NCI-H2227 treated with DMSO at 0.1 percent for 48 hours (cell line): ENCODE measurements at regions not wholly inside any gene's neighbourhood (a gene's known extent, or its start where the extent isn't known, plus 50 kb on each side); places are given as distances from the start of the nearest gene placed in this dataset.
A peak's percentile ranks its signal among the peaks of the same experiment; 100 is the strongest.
"Not testable (repeated sequence)": the region's sequence is repeated elsewhere in the genome, so short reads cannot be mapped to it uniquely, and the experiment has no call there.

Experiments
- DNase-seq: peaks from one replicate; lab custom pipeline; 2025; lab: John Stamatoyannopoulos, UW

DNA sequence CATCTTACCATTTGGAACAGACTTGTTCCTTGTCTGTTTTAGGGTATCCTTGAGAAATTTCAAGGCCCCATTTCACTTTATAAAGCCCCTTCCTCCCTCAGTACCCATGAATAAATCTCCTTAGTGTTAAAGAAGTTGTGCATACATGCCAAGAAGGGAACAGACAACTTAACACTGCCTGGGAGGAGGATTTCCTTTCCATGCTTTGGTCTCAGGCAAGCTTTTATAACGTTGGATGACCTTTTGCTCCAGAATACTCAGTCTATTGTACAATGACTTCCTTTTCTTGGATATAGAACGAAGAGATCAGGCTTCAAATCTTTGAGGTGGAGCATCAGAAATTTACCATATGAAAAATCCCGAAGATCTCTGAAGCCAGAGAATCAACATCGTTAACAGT, 551.4 kb downstream of the PRKD1 start:
- no peak for DNase-seq

DNA sequence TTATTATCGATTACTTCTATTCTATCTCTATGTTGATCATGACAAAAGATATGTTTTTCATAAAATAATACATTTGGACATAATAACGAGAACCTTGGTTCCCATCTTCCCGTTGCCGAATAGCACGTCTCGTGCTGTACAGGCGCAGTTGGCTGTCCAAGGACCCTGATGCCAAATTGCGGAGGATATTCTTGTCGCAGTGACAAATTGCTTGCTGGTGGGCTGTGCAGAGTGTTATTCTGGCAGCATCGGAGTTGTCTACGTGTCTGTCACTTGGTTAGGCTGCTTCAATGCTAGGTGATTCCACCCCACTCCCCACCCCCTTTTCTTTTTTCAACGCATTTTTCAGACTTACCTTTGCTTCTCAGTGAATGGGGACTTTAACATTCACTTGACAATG, 546.8 kb downstream of the PRKD1 start:
- DNase-seq = no peak

DNA sequence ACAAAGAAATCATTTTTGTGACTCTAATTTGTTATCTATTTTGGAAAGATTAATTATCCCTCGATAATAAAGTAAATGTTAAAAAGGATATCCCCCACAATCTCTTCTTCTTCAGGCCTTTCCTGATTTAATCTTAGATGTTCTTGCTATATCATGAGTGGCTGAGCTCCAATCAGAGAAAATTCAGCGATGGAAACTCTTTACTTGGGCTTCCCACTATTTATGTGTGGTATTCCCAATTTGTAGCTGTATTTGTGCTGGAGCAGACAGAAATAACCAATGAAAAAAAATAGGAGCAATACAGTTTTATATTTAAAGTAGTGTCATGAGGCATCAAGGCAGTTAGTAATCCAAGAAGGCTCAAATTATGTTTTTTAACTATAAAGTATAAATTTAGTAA, 539.1 kb downstream of the PRKD1 start:
- no peak for DNase-seq

DNA sequence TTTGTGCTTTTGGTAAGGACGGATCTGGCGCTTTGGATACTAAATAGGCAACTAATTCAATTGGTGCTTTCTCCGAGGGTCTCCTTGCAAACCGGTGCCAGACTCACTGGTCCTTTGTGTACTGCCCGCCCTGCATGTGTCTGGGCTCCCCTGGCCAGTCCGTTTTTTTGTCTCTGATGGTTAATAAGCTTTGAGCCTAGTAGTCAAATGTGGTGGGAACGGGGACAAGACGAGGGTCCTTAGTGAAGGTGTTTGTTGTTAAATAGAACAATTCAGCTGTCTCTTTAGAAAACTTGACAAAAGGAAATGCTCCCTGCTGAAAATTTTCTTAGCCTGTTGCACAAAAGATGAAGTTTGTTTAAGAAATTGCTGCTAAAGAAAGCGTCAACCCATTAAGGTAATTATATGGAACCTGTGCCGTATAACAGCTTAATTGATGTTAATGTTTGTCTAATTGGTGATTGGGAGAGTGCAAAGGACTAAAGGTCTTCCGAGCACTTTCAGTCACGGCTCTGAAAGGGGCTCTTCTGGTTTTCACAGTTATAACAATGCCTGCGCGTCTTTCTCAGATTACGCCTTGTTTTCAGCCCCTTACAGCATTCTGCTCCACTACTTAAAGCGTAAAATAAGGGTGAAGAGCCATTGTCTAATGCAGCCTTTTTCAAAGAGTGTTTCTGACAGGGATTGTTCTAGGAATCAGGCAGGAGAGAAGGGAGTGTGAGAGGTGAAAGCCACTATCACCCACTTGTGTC, 537.4 kb downstream of the PRKD1 start:
- peak; percentile 72 for DNase-seq

DNA sequence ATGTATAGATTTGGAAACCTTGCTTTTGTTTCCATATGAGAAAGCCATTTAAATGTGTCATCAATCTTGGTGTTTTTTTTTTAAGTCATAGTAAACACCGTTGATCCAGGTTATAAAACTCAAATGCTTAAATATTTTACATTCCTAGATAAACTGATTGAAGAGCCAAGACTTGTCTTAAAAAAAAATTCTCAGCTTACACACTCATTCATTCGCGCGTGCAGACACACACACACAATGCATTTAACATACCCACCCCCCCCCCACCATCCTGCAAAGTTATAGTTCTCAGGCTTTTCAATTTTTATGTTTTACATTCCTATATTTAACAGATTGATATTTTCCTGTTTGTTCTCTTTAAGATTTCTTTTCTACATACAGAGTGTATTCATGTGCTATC, 536.4 kb downstream of the PRKD1 start:
- DNase-seq = no peak

DNA sequence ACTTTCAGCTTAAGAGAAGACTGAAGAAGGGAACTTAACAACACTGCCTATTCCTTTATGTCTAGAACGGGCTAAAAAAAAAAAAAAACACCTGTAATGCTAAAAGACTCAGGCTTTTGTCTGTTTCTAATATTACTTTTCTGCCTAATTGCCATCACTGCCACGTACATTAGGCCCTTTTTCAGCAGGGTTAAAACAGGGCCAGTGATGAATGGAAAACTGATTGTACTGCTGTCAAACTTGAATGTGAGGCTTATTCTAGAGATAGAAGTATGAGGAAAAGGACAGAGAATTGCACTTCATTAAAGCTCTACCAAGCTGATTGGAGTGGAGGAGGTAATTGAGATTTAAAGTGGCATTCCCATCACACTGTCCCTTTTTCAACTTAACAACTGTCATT, 535.8 kb downstream of the PRKD1 start:
- peak; percentile 28 for DNase-seq

DNA sequence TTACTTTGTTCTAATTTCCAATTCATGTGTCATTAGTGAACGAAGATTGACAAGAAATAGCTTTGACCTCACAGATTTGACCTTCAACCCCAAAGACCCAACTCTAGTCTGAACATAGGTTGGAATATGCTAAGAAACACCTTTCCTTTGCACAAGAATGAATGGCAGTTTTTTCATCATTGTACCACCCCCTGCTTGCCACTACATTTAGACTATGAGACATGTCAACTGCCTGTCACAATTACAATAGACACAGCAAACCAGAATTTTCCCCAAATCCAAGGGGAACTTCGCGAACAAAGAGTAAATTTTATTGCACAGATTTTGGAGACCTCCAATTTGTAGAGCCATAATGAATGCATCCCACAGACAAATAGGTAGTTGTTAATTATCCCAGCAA, 535.4 kb downstream of the PRKD1 start:
- no peak for DNase-seq

DNA sequence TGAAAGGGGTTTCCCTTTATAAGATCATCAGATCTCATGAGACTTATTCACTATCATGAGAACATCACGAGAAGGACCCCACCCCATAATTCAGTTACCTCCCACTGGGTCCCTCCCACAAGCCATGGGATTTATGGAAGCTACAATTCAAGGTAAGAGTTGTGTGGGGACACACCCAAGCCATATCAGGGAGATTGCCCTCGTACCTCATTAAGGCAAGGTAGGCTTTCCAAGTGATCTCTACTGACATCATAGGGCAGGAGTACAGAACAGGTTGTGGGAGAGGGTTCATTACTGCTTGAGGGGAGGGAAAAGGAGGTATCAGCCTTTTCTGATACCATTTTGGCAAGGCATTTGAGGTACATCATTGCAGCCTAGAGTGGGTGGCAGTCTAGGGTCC, 524.6 kb downstream of the PRKD1 start:
- no peak for DNase-seq

DNA sequence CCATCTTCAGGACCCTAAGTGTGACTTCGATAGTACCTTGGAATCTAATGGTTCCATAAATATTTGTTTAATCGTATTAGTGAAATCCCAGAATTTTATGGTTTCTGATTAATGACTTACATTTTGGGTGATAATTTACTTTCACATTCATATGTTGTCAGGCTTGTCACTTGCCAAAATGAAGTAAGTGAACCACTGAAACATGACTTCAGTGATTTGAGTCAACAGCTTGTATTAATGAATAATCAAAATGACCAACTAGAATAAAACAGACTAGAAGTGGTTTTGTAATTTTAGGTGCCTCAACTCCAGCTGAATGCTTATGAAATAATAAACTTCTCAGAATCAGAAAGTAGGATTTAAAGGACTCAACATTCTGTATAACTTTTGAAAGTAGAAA, 517.1 kb downstream of the PRKD1 start:
- no peak for DNase-seq

DNA sequence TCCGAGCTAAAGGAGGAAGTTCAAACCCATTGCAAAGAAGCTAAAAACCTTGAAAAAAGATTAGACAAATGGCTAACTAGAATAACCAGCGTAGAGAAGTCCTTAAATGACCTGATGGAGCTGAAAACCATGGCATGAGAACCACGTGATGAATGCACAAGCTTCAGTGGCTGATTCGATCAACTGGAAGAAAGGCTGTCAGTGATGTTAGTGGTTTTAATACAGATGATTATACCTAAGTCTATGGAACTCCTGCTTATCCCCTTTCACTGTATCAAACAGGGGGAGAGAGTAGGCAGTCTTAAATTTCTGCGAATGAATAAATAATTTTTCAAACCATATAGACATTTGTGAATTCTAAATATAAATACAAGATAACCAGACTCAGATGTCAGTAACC, 512.7 kb downstream of the PRKD1 start:
- not testable (repeated sequence) for DNase-seq

DNA sequence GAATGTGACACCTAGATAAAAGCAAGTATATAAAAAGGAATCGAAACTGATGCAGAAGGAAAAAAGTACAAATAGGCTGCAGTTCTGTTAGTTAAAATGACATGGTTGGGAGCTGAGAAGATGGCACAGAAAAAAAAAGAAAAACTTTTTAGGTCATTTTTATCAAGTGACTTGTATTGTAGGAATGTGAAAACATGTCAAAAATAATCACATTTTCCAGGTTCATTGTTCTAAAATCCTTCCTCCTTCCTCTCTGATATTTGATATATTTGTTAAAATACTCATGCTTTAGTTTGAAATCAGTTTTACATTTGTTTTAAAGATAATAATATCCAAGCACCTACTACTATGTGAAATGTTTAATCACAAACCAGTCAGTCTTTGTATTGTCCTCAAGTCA, 507.9 kb downstream of the PRKD1 start:
- no peak for DNase-seq

DNA sequence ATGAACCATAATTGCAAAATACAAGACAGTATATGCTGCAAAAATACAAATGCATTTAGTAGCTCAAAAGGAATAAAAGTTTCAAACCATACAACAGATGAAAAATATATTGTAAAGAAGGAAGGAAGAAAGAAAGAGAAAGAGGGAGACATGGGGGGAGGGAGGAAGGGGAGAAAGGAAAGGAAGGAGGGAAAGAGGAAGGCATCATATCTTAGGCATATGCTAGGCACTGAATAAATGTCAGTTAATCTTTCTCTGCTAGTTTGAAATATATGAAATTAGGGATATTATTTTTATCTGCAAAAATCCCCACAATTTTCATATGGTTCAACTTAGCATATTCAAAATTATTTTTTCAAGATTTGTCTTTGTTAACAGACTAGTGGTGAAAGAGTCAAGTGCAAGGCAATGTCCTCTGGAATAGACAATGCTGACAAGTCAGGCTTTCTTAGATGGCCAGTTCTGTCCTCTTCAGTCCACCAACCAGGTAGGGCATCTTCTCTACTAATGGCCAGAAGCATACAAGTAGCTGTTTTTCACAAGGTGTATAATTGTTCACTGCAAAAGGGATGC, 506.4 kb downstream of the PRKD1 start:
- DNase-seq = no peak

DNA sequence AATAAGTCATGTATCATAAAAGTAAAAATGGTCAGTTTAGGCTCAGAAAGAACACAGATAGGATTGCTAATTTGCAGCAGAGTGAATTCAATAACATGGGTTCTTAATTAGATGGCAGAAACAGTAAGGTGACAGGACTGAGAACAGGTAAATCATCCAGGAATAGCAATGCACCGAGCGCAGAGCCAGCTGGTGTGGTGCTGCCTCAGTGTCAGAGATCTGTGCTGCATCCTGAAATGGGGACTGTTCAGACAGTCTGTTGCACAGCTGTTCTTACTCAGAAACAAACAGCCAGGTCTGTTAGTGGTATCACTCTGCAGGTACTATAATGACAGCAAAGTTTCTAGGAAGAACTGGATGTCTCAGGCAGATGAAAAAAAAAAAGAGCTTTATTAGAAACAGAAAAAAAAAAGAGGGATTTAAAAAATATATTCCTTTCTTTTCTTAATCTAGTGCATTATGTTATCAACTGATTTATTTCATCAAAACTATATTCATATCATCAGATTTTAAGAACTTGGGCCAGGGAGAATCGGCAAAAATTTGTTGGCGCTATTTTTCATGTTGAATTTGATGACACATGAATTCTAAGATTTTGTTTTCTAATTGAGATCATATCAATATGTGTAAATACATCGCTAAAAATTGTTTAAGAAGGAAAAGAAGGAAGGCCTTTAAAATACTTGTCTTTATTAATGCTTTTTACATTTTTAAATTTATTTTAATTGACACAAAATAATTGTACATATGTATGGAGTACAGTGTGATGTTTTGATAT, 501.8 kb downstream of the PRKD1 start:
- DNase-seq = no peak

DNA sequence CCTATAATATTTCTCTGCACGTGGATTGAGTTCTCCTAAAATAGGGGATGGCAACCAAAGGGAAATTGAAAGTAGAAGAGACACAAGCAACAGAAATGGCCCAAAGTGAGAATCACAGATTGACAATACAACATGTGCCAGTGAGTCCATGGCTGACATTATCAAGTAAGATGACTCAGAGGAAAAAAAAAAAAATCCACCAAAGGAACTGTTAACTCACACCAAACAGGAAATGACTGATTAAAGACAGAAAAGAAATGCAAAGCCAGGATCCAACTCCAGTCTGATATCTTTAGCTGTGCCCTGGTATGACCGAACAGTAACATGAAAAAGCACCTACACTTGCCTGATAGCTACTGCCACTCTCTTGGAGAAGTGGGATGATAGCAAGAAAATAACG, 485.0 kb downstream of the PRKD1 start:
- DNase-seq = no peak

DNA sequence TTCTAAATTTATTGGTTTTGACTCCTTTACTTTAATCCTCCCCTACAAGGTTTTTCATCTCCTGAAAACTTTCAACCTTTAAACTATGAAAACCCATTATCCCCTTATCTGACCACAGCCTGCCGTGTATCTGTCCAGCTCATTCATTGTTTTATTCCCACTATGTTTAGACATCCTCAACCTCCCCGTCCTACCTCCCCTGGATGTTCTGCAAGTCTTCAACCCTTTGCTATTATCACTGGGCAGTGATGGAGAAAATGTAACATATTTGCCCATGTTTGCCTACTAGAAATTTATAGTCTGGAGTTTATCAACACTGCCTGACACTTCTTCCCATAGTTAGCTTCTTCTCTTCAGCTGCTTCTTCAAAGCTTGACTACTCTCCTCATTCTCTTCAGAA, 483.4 kb downstream of the PRKD1 start:
- DNase-seq = no peak

DNA sequence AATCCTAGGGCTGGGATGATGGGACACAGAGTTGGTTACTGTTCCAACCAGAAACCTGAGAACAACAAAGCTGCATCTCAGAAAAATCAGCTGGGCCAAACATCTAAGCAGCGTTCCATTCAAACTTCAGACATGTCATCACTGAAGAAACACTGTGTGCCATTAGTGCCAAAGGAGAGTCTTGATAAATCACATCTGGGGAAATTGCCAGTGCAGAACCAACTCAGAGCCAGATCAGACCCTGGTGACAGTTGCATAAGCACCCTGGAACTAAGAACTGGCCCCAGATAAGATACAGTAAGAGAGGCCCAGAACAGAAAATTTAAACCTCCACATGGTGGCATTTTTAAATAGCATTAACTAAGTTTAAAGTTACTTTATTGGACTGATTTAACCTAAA, 482.8 kb downstream of the PRKD1 start:
- no peak for DNase-seq

DNA sequence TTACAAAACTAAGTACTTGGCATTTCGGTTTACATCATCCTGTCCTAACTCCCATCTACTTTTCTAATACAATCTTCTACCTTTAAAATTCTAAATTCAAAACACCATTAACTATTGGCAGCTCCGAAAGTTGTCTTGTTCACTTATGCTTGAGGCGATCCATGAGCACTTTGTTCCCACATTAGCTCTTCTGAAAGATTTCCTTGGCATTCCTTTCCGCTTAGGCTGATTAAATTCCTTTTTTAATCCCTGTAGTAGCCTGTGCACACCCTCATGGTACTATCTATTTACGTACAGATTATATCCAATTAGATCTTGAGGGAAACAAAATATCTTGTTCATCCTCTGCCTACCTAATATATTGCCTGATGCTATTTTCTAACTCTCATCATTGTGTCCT, 480.7 kb downstream of the PRKD1 start:
- no peak for DNase-seq

DNA sequence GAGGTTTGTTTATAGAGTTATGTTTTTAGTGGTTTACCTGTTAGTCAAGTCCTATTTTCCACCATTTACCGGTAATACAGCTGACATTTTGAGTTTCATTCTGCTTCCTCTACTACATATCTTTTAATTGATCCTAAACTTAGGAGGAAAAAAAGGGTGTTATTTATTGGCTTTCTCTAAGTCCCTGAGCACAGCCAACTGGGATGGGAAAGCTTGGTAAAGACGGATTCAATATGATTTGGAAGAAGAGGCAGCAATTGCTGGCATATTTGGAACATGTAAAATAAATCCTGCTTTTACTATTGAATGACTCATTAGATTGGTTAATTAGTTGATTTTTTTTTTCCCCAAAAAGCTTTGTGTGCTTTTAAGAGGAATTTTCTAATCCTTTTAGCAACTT, 475.7 kb downstream of the PRKD1 start:
- DNase-seq = no peak

DNA sequence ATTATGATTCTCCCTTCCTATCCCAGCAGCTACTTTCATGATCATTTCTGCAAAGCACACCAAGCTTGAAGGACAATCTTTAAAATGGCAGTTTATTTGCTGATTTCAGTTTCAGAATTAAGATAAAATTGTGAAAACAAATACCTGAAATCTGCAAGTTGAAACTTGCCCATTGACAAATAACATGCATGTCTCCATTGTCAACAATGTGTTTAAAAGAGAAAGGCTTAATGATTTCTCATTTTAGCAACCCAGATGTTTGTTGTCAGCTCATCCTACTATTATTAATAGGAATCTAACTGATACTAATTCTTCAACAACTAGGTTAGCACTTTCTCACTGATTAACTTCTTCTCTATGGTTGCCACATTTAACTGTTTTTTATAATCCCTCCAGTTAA, 474.6 kb downstream of the PRKD1 start:
- DNase-seq = no peak

DNA sequence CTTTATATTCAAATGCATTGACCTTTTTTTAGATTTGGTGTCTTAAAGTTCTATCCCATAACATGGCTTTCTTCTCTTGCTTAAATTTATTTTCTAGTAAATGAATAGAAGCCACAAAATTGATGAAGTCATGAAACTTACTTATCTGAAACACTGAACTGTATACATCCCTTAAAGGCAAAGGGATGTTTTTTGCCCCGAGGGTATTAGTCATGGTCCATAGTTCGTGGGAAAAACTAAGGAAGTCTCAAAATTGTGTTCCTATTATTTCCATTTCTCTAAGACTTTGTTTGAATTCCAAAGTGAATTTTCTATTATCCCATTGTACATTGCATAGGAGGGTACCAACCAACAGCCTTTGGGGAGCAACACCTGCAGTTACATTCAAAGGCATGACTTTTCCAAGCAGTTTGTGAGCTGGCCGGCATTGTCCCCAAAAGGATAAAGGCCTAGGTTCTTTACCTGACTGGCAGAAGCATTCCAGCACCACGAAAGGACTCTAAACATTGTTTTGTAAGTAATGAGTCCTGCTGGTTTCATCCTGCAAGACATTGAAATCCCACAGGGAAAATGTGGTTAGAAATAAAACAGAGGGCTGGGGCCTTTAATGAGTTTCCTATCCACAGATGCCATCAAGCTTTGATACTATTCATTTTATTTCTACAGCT, 473.5 kb downstream of the PRKD1 start:
- DNase-seq = no peak

DNA sequence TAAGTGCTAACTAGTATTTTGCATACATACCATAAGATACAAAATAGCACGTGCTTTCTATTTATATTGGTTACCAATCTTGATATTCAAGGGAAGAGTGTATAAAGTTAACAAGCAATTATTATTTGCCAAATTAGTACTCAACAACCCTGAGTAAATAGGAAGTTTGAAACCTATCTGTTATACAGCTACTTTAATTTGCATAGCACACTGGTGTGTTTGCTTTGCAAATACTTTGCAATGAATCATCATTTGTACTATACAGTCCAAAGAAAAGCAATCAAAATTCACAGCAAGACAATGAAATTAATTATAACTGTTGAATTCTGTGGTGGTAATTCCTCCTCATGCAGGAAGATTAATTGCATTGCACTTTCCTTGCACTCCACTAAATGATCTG, 469.1 kb downstream of the PRKD1 start:
- DNase-seq = no peak

DNA sequence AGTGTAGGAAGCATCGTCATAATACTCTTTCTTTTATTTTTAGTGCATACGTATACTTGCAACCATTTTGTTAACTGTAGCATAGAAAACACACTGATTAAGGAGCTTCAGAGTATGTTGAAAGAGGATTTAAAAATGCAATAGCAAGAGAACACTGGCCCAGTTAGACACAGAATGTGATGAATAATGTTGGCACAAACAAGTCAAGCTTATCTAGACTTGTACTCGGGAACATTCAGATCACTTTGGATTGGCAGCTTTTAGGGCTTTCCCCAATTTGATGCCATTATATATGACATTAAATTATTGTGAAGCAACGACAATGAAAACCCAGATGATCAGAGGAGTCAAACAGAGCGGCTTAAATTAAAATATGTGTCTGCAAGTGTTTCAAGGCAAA, 468.1 kb downstream of the PRKD1 start:
- DNase-seq = no peak
